HEK293 (cell line): ENCODE measurements at regions not wholly inside any gene's neighbourhood (a gene's known extent, or its start where the extent isn't known, plus 50 kb on each side); places are given as distances from the start of the nearest gene placed in this dataset.

Source experiments
- ZBTB17 ChIP-seq: fragments of 450-650 bp; formaldehyde crosslinking; IDR thresholded peaks from 2 replicates; pipeline ENCODE4 v1.5.1; 2016; ENCODE audit warnings: missing biosample characterization, missing genetic modification characterization
- ZBTB8A ChIP-seq: fragments of 450-650 bp; formaldehyde crosslinking; IDR thresholded peaks from 2 replicates; pipeline ENCODE4 v1.5.1; 2016; ENCODE audit warnings: missing biosample characterization, missing genetic modification characterization
- ZFP3 ChIP-seq: fragments of 450-650 bp; formaldehyde crosslinking; IDR thresholded peaks from 2 replicates; pipeline ENCODE4 v1.5.1; 2016; ENCODE audit warnings: low read depth, missing biosample characterization, missing genetic modification characterization
- ZFP37 ChIP-seq: fragments of 450-650 bp; formaldehyde crosslinking; IDR thresholded peaks from 2 replicates; pipeline ENCODE4 v1.5.1; 2016; ENCODE audit warnings: missing biosample characterization, missing genetic modification characterization
- ZFP41 ChIP-seq: fragments of 450-650 bp; formaldehyde crosslinking; IDR thresholded peaks from 2 replicates; pipeline ENCODE4 v1.5.1; 2016; ENCODE audit warnings: missing biosample characterization, missing genetic modification characterization, borderline replicate concordance
- ZNF10 ChIP-seq: fragments of 450-650 bp; formaldehyde crosslinking; IDR thresholded peaks from 2 replicates; pipeline ENCODE4 v1.5.1; 2017; ENCODE audit warnings: missing biosample characterization, missing genetic modification characterization
- ZNF138 ChIP-seq: fragments of 450-650 bp; formaldehyde crosslinking; IDR thresholded peaks from 2 replicates; pipeline ENCODE4 v1.5.1; 2016; ENCODE audit warnings: missing biosample characterization, missing genetic modification characterization, borderline replicate concordance
- ZNF610 ChIP-seq: fragments of 450-650 bp; formaldehyde crosslinking; IDR thresholded peaks from 2 replicates; pipeline ENCODE4 v1.5.1; 2016; ENCODE audit warnings: missing biosample characterization, missing genetic modification characterization, borderline replicate concordance
- ZNF670 ChIP-seq: fragments of 450-650 bp; formaldehyde crosslinking; IDR thresholded peaks from 2 replicates; pipeline ENCODE4 v1.5.1; 2016; ENCODE audit warnings: missing biosample characterization, missing genetic modification characterization, low read depth
- TF ChIP-seq, protein P1 (sequence below): fragments of 450-650 bp; formaldehyde crosslinking; IDR thresholded peaks from 2 replicates; pipeline ENCODE4 v1.5.1; 2016; ENCODE audit warnings: missing biosample characterization, missing genetic modification characterization
- TF ChIP-seq, protein P2 (sequence below): fragments of 450-650 bp; formaldehyde crosslinking; IDR thresholded peaks from 2 replicates; pipeline ENCODE4 v1.5.1; 2016; ENCODE audit warnings: missing biosample characterization, missing genetic modification characterization
- TF ChIP-seq, protein P3 (sequence below): fragments of 450-650 bp; formaldehyde crosslinking; IDR thresholded peaks from 2 replicates; pipeline ENCODE4 v1.5.1; 2016; ENCODE audit warnings: missing biosample characterization, missing genetic modification characterization
- TF ChIP-seq, protein P4 (sequence below): fragments of 450-650 bp; formaldehyde crosslinking; optimal IDR thresholded peaks from 2 replicates; pipeline ENCODE3; 2016; ENCODE audit warnings: missing biosample characterization, mild to moderate bottlenecking, missing genetic modification characterization

DNA sequence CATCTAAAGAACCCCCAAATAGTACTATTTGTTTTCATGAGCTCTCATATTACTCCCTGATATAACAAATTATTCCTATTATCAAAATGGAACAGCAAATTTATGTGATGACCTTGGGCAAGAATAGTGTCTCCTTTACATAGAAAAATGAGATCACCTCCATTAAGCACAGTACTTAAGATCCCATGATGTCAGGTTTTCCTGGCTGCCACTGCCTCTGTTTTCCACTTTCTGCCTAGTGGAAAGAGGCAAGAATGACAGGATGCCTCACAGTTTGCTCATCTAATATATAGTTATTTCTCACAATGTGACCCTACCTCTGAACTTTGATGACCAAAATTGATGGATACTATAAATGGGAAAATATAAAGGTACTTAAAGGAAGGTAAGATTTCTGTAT, 260.1 kb upstream of the SGK1 start:
- TF ChIP-seq ZNF10 (no peak), ZBTB17 (tag by site-specific recombination) (no peak), ZNF610 (no peak), ZFP3 (tag by site-specific recombination) (no peak), ZBTB8A (tag by site-specific recombination) (no peak), ZFP37 (no peak), ZFP41 (tag by site-specific recombination) (no peak), ZNF138 (tag by site-specific recombination) (no peak), ZNF670 (tag by site-specific recombination) (no peak)
- TF ChIP-seq, protein P1, sequence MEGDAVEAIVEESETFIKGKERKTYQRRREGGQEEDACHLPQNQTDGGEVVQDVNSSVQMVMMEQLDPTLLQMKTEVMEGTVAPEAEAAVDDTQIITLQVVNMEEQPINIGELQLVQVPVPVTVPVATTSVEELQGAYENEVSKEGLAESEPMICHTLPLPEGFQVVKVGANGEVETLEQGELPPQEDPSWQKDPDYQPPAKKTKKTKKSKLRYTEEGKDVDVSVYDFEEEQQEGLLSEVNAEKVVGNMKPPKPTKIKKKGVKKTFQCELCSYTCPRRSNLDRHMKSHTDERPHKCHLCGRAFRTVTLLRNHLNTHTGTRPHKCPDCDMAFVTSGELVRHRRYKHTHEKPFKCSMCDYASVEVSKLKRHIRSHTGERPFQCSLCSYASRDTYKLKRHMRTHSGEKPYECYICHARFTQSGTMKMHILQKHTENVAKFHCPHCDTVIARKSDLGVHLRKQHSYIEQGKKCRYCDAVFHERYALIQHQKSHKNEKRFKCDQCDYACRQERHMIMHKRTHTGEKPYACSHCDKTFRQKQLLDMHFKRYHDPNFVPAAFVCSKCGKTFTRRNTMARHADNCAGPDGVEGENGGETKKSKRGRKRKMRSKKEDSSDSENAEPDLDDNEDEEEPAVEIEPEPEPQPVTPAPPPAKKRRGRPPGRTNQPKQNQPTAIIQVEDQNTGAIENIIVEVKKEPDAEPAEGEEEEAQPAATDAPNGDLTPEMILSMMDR (tag by site-specific recombination) = no peak
- TF ChIP-seq, protein P2, sequence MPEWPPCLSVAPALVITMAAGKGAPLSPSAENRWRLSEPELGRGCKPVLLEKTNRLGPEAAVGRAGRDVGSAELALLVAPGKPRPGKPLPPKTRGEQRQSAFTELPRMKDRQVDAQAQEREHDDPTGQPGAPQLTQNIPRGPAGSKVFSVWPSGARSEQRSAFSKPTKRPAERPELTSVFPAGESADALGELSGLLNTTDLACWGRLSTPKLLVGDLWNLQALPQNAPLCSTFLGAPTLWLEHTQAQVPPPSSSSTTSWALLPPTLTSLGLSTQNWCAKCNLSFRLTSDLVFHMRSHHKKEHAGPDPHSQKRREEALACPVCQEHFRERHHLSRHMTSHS (tag by site-specific recombination) = no peak
- TF ChIP-seq, protein P3, sequence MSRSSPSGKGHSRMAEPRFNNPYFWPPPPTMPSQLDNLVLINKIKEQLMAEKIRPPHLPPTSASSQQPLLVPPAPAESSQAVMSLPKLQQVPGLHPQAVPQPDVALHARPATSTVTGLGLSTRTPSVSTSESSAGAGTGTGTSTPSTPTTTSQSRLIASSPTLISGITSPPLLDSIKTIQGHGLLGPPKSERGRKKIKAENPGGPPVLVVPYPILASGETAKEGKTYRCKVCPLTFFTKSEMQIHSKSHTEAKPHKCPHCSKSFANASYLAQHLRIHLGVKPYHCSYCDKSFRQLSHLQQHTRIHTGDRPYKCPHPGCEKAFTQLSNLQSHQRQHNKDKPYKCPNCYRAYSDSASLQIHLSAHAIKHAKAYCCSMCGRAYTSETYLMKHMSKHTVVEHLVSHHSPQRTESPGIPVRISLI (tag by site-specific recombination) = no peak
- TF ChIP-seq, protein P4, sequence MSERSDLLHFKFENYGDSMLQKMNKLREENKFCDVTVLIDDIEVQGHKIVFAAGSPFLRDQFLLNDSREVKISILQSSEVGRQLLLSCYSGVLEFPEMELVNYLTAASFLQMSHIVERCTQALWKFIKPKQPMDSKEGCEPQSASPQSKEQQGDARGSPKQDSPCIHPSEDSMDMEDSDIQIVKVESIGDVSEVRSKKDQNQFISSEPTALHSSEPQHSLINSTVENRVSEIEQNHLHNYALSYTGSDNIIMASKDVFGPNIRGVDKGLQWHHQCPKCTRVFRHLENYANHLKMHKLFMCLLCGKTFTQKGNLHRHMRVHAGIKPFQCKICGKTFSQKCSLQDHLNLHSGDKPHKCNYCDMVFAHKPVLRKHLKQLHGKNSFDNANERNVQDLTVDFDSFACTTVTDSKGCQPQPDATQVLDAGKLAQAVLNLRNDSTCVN (tag by site-specific recombination) = no peak
